ENCODE measurements at regions not wholly inside any gene's neighbourhood (a gene's known extent, or its start where the extent isn't known, plus 50 kb on each side); places are given as distances from the start of the nearest gene placed in this dataset.

- H3K27me3 Mint-ChIP-seq (ENCODE audit: low read depth in 2 of 2) = peaks cover 0 to 2% of the 10 kb centered on the region in 2 donors
- ATAC-seq = no peak
- H3K27ac Mint-ChIP-seq = no peak overlapping the region
- H3K36me3 Mint-ChIP-seq = no peaks in the 10 kb centered on the region
- no peaks in the 10 kb centered on the region for H3K9me3 Mint-ChIP-seq
- Histone ChIP-seq H3K27me3 (ENCODE audit: control insufficient read depth, insufficient read depth, low read length) (no peaks in the 10 kb centered on the region), H3K36me3 (ENCODE audit: control insufficient read depth, insufficient read depth, low read length) (no peaks in the 10 kb centered on the region), H3K4me3 (ENCODE audit: low read length) (no peak overlapping the region), H3K9me3 (ENCODE audit: control insufficient read depth, insufficient read depth, low read length) (no peaks in the 10 kb centered on the region), H3K4me1 (ENCODE audit: control insufficient read depth, insufficient read depth, low read length) (no peaks in the 10 kb centered on the region), H3K27ac (ENCODE audit: low read length) (no peak overlapping the region)
- TF ChIP-seq, protein P1, sequence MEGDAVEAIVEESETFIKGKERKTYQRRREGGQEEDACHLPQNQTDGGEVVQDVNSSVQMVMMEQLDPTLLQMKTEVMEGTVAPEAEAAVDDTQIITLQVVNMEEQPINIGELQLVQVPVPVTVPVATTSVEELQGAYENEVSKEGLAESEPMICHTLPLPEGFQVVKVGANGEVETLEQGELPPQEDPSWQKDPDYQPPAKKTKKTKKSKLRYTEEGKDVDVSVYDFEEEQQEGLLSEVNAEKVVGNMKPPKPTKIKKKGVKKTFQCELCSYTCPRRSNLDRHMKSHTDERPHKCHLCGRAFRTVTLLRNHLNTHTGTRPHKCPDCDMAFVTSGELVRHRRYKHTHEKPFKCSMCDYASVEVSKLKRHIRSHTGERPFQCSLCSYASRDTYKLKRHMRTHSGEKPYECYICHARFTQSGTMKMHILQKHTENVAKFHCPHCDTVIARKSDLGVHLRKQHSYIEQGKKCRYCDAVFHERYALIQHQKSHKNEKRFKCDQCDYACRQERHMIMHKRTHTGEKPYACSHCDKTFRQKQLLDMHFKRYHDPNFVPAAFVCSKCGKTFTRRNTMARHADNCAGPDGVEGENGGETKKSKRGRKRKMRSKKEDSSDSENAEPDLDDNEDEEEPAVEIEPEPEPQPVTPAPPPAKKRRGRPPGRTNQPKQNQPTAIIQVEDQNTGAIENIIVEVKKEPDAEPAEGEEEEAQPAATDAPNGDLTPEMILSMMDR (IDR thresholded peaks at IDR 0.05) = no peak
- intact Hi-C loops (cut with micrococcal nuclease) = no loop called here
- 75% methylated on average over 5 of the region's 5 CpGs for WGBS (ENCODE audit: insufficient coverage)
- no peak for DNase-seq
- no peaks in the 10 kb centered on the region for H3K4me1 Mint-ChIP-seq
- no peak overlapping the region for H3K4me3 Mint-ChIP-seq
These were observed 278.0 kb upstream of the BOD1L1 start for GRCh38 chr4:13905543-13905942.

DNA sequence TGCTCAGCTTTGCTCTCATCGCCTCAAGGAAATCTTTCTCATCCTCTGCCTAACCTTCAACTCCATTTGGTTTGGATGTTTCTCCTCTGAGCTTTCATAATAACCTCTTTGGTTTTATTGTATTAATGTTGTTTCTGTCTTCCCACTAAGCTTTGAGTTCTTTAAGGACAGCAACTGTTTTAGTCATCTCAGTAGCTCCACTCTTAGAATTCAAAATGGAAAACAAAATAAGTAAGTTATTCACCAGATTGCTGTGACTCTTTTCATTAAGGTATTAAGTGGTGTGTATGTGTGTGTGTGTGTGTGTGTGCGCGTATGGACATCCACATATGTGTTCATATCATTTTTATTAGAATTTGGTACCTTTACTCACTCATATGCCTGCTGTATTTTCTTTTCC lies 279.2 kb upstream of the BOD1L1 start:
- H3K9me3 ChIP-seq (ENCODE audit: control insufficient read depth, insufficient read depth, low read length) = no peaks in the 10 kb centered on the region
- no peaks in the 10 kb centered on the region for H3K36me3 Mint-ChIP-seq
- TF ChIP-seq, protein P1 (IDR thresholded peaks at IDR 0.05) = no peak
- no peaks in the 10 kb centered on the region for H3K4me1 ChIP-seq (ENCODE audit: control insufficient read depth, insufficient read depth, low read length)
- intact Hi-C loops (cut with micrococcal nuclease) = no loop called here
- no peak overlapping the region for H3K4me3 Mint-ChIP-seq
- no peaks in the 10 kb centered on the region for H3K4me1 Mint-ChIP-seq
- no peak overlapping the region for H3K4me3 ChIP-seq (ENCODE audit: low read length)
- H3K27ac Mint-ChIP-seq = no peak overlapping the region
- H3K9me3 Mint-ChIP-seq = no peaks in the 10 kb centered on the region
- DNase-seq (no peak), ATAC-seq (no peak)
- peaks cover 0 to 2% of the 10 kb centered on the region in 2 donors for H3K27me3 Mint-ChIP-seq (ENCODE audit: low read depth in 2 of 2)
- H3K27me3 ChIP-seq (ENCODE audit: control insufficient read depth, insufficient read depth, low read length) = no peaks in the 10 kb centered on the region
- H3K27ac ChIP-seq (ENCODE audit: low read length) = no peak overlapping the region
- WGBS (ENCODE audit: insufficient coverage) = no CpG with 5 or more reads among the region's 3 CpGs
- no peaks in the 10 kb centered on the region for H3K36me3 ChIP-seq (ENCODE audit: control insufficient read depth, insufficient read depth, low read length)

DNA sequence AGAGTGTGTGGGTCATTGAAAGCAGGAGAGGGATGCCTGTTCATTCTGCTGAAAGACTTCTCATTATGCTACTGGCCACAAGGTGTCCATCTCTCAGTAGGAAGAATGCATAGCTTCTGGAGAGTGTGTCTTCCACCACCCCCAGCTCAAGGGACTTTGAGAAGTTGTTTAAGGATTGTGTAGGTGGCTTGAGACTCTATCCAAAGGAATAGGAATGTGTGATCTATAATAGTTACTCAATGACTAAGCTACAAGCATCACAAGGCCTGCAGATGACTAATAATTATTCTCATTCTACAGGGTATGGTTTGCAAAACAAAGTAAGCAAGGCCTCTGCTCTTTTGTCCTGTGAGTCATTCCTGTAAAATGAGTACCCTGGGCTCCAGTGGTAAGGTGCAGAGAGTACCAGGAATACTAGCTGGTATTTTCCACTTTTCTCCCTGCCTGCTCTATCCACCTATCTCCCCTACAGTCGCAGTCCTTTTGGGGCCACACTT lies 279.8 kb upstream of the BOD1L1 start:
- WGBS (ENCODE audit: insufficient coverage) = no CpG with 5 or more reads among the region's 1 CpG
- H3K4me3 ChIP-seq (ENCODE audit: low read length) = no peak overlapping the region
- H3K27ac ChIP-seq (ENCODE audit: low read length) = no peak overlapping the region
- Mint-ChIP-seq H3K4me3 (no peak overlapping the region), H3K36me3 (no peaks in the 10 kb centered on the region), H3K27ac (no peak overlapping the region), H3K4me1 (no peaks in the 10 kb centered on the region), H3K27me3 (ENCODE audit: low read depth in 2 of 2) (peaks cover 0 to 2% of the 10 kb centered on the region in 2 donors), H3K9me3 (no peaks in the 10 kb centered on the region)
- TF ChIP-seq, protein P1 (IDR thresholded peaks at IDR 0.05) = no peak
- DNase-seq = no peak
- ATAC-seq = no peak
- no peaks in the 10 kb centered on the region for H3K27me3 ChIP-seq (ENCODE audit: control insufficient read depth, insufficient read depth, low read length)
- H3K4me1 ChIP-seq (ENCODE audit: control insufficient read depth, insufficient read depth, low read length) = no peaks in the 10 kb centered on the region
- no peaks in the 10 kb centered on the region for H3K9me3 ChIP-seq (ENCODE audit: control insufficient read depth, insufficient read depth, low read length)
- H3K36me3 ChIP-seq (ENCODE audit: control insufficient read depth, insufficient read depth, low read length) = no peaks in the 10 kb centered on the region
- intact Hi-C loops (cut with micrococcal nuclease) = no loop called here

DNA sequence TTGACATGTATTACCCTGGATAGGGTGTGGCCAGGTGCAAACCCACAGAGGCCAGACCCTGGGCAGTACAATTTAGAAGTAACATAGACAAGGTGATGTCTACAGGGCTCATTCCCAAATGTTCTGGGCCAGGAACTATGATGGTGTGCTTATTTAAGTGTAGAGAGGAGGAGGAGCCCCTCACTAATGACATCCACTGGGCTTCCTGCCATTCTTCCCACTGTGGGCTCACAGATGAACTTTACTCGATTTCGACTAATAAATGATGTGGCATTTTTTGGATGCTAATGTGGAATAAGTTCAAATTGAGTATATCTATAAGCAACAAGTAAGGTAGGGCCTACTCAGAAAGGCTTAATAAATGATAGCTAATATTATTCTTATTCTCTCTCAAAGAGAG lies 280.9 kb upstream of the BOD1L1 start:
- no peak overlapping the region for H3K27ac Mint-ChIP-seq
- TF ChIP-seq, protein P1 (IDR thresholded peaks at IDR 0.05) = no peak
- no peaks in the 10 kb centered on the region for H3K9me3 Mint-ChIP-seq
- H3K4me3 ChIP-seq (ENCODE audit: low read length) = no peak overlapping the region
- no peak overlapping the region for H3K4me3 Mint-ChIP-seq
- H3K27me3 ChIP-seq (ENCODE audit: control insufficient read depth, insufficient read depth, low read length) = no peaks in the 10 kb centered on the region
- no peak overlapping the region for H3K27ac ChIP-seq (ENCODE audit: low read length)
- no peaks in the 10 kb centered on the region for H3K4me1 Mint-ChIP-seq
- H3K36me3 Mint-ChIP-seq = no peaks in the 10 kb centered on the region
- H3K9me3 ChIP-seq (ENCODE audit: control insufficient read depth, insufficient read depth, low read length) = no peaks in the 10 kb centered on the region
- intact Hi-C loops (cut with micrococcal nuclease) = no loop called here
- WGBS (ENCODE audit: insufficient coverage) = no CpG with 5 or more reads among the region's 2 CpGs
- DNase-seq (no peak), ATAC-seq (no peak)
- H3K27me3 Mint-ChIP-seq (ENCODE audit: low read depth in 2 of 2) = peaks cover 0 to 2% of the 10 kb centered on the region in 2 donors
- no peaks in the 10 kb centered on the region for H3K36me3 ChIP-seq (ENCODE audit: control insufficient read depth, insufficient read depth, low read length)
- H3K4me1 ChIP-seq (ENCODE audit: control insufficient read depth, insufficient read depth, low read length) = no peaks in the 10 kb centered on the region

Data from natural killer cell (primary cell).